HL-60/S4 treated with retinoic acid at 250 ng/mL for 4 days and 3 days (cell line): ENCODE measurements at regions not wholly inside any gene's neighbourhood (a gene's known extent, or its start where the extent isn't known, plus 50 kb on each side); places are given as distances from the start of the nearest gene placed in this dataset.

Source experiments
- in situ Hi-C: fragments of 300-500 bp; cut with MboI; formaldehyde crosslinking; loops from 2 replicates; pipeline ENCODE4 v1.7.0; 2022; ENCODE audit warnings: low sequenced_read_pairs

GRCh38 chr5:158559643-158560042, 540.1 kb downstream of the EBF1 start:
- in situ Hi-C loops, result no loop called here

GRCh38 chr5:158559066-158559465, 540.6 kb downstream of the EBF1 start:
- in situ Hi-C loops, result no loop called here

DNA sequence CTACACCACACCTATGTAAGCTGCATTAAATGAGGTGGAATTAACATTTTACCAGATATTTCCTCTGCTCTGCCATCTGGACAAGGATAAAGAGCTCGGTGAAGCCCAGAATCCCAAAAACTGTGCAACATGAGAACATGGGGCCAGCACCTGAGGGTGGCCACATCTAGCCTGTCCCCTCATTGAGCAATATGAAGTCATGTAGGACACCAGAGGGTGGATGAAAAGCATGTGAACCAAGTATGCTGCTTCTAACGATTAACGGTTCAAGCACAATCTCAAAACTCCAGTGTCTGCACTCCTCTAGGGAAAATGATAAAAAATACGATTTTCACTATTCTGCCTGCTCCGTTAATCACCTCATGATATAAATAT, 545.8 kb downstream of the EBF1 start:
- in situ Hi-C loops, result no loop called here

DNA sequence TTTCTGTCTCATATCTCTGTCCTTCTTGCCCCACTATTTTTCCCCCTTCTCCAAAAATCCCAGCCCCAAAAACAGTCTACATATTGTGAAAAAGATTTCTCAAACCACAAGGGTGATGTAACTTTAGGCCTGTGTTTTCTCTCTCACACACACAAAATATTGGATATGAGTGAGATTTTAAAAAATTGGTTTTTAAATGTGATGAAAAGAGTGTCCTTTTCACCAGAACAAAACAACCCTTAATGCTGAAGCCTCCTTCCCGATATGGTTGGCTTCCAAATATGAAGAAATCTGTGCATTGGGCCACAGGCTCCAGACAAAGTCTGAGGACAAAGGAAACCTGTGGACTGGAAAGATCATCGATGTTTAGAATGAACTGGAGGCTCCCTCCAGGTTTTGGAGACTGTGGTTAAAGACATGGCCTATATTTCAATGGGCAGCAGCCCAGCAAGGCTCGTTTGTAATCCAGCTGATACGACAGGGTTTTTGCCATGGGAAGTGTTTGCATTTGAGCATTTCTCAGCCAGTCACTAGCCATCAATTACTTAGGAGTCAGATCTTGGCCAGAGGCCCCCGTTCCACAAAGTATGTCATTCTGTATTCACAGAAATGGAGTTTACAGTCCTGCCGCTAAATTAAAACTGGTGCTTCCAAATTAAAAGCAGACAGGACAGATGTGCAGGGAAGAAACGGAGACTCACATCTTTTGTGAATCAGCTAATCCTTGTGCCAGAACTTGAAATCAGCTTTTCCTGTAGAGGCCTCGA, 546.3 kb downstream of the EBF1 start:
- in situ Hi-C loops, result no loop called here

DNA sequence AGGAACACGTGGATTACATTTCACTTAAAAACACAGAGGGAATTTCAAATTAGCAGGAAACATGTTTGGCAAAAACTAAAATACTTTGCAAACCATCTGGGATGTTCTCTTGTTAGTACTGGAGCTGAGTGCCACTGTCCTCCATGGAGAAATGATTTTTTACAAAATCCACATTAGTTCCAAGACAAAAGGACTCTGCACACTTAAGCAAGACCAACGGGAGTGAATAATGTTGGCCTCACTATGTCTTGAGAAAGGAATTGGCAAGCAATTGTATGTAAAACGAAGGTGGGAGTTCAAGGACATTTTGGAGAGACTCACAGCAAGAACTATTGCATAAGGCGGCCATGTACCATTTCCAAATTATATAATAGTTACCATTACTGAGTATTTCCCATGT, 547.5 kb downstream of the EBF1 start:
- in situ Hi-C loops, result no loop called here

- in situ Hi-C loops, result no loop called here
Observed at GRCh38 chr5:158549311-158549710, 550.4 kb downstream of the EBF1 start.

DNA sequence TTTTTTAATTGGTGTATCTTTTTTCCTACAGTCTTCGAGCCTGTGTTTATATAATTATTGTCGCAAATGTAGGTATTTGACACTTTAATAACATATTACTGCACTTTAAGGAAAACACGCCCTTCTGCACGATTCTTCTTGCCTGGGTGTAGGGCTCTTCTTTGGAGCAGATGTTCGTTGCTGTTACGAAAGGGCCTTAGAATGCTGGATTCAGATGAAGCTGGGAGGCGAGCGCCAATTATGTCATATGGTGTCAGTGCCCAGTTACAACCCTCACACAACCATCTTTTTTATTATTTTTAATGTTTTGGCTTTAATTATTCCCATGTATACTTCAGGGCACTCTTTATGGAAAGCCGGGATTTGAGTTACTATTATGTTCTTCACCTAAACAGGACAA, 553.0 kb downstream of the EBF1 start:
- in situ Hi-C loops, result no loop called here

GRCh38 chr5:158545949-158546530, 553.7 kb downstream of the EBF1 start:
- in situ Hi-C loops, result no loop called here

DNA sequence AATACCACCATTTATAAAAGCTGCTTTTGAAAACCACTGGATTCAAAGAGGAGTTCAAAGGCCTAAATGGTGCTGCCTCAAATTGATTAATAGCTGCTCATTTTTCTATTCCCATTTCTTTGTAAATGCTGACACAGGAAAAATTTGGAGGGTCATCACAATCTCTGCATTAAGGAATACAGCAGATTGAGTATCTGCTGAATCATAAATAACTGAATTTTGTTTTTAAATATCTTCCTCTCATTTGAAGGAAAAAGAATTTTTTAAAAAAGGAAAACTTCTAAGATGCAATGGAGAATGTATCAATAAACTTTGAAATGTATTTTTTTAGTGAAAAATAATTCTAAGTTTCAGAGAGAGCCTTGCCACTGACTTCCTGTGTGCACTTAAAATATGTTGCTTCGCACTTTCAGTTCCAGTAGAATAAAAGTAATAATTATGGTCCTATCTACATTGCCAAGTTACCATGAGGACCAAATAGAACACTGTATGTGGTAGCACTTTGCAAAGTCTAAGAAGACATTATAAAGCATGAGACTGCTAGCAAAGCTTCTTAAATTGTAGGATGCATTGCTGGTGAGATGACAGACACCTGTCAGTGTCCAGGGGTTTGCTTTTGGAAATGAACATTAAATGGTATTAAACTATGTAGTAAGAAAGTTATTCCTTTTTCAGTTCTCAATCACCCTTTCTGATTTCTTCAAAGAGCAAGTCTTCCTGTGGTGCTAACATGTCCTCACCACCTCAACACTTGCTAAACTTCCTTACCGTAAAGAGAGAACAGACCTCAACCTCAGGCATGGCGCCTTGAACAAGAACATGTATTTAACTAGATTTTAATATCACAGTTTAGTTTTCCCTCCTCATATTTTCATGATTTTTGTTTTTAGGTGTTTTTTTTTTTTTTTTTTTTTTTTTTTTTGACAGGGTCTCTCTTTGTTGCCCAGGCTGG, 555.1 kb downstream of the EBF1 start:
- in situ Hi-C loops, result no loop called here

DNA sequence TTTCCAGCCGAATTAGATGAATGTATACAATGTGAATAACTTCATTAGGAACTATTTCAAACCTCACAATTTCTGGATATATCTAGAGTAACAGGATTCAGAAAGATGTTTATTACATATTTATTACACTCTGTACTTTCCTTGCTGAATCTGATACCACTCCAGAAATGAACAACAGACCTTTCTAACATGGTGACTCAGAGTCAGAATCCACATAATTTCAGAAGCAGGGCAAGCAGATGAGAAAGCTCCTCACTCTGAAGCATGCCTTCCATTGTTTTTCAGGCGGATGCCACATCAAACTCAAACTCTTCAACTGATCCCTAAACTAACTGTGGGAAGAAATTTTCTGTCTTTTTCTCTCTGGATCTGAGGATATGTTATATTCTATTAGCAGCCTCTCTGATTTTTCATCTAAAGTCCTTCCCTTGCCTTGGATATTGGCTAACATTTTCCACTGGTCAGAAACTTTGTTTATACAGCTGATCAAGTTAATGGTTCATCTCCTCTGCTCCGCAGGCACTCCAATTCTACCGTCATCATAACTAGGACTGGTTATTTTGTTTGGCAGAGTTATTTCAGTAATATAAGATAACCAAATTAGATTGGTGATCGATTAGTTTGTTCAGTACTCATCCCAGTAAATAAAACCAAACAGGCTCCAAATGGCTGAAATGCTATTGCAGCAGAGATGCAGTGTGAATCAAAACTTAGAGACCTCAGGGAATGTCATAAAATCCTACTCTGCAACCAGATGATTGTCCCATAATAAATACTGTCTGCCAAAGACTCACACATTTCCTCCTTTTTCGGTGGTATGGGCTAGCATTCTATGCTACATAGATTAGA, 556.0 kb downstream of the EBF1 start:
- in situ Hi-C loops, result no loop called here

- in situ Hi-C loops, result no loop called here
Observed at GRCh38 chr5:158541536-158542297, 558.0 kb downstream of the EBF1 start.

- in situ Hi-C loops, result no loop called here
Observed at GRCh38 chr5:158538506-158539074, 561.1 kb downstream of the EBF1 start.

DNA sequence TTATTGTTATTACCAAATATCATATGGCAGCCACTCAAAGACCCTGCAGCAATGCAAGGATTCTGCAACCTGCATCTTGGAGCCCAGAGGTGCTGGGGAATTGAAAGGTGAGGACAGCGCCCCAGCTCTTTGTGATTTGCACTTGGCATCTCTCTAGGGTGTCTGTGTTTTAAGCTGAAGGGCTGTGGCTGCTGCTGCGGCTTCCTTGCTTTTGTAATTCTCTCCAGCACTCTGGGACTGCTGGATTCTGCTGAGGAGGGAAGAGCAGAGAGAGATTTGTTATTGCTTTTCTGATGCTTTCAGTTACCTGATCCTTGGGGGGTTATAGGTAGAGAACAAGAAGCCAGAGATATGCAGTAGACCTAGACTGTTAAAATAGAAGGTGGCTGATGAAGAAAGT, 562.4 kb downstream of the EBF1 start:
- in situ Hi-C loops, result no loop called here

GRCh38 chr5:158534203-158534602, 565.5 kb downstream of the EBF1 start:
- in situ Hi-C loops, result no loop called here

DNA sequence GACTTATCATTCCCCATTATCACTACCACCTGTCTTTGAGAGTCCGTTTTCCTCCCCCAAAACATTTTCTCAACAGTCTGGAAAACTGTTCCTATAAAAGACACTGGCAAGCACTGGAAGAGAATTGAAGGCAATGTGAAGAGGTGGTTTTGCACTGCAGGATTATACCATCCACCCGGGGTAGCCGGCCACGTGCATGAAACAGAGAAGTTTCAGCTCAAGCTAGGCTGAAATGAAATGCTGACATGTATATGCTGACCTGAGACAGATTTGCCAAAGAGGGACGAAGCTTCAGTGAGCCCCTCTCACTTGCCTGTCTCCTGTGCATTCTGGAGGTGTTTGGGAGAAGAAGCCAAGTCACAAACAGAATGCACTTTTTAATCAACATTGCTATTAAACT, 567.0 kb downstream of the EBF1 start:
- in situ Hi-C loops, result no loop called here

DNA sequence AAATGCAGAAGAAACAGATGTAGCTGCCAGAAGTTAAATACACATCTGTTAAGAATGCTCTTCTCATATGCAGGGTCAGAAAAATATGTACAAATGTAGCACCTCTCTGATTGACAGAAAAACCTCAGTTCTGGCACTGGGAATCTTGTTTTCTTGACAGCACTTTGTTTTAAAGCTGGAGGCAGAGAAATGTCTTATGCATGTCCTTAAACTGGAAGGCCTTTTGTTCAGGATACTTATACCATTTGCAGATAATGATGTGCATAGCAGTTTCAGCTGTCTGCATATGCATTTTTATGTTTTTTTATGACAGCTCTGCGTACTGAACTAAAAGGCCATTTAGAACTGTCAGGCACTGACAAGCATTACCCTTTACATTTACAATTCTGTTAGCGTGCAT, 567.9 kb downstream of the EBF1 start:
- in situ Hi-C loops, result no loop called here

DNA sequence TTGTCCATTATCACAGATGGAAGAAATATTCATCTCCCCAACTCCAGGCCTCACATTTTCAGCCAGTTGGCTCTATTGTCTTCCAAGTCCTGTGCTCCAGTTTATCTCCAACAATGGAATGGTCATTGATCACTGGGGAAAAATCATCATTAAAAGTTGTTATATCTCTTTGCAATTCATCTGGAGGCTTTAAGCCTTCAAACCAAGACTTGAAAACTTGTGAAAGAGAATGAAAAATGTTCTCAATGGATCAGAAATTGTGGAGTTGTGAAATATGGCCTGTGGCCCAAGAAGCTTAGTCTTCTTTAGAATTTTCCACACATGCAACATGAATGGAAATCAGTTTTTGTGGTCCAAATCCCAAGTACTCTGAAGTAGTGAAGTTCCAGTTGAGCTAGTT, 569.6 kb downstream of the EBF1 start:
- in situ Hi-C loops, result no loop called here

DNA sequence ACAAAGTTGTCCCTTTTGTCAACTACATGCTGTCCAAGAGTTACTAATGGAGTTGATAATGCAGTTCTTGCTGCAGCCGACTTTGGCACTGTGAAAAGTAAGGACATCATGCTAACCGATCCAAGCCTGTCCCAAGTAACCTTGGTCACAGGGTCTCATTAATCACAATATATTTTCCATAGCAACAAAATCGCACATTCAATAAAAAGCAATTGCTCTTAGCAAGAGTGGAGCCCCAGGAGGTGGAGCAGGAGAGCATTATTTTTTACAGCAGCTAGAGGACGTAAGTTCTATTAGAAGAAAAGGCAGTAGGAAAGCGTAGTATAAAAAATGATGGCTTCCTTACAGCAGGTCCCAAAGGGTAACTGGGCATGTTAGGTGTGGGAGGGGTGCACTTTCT, 570.3 kb downstream of the EBF1 start:
- in situ Hi-C loops, result no loop called here

GRCh38 chr5:158525663-158526062, 574.1 kb downstream of the EBF1 start:
- in situ Hi-C loops, result no loop called here

DNA sequence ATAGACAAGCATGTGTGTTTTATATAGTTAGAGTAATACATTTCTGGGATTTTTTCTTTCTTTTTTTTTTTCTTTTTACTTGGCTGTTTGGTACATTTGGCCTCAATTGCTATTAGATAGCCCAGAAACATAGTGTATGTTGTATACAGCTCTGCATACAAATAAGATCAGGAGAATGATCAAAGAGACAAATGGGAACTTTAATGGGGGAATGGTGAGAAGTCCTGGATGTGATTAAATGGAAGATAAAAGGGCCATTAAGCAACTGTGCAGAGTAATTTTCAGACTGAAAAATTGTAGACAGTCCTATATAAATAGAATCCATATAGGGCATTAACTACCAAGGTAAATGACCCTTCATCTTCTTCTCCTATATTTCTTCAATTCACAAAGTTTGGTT, 575.6 kb downstream of the EBF1 start:
- in situ Hi-C loops, result no loop called here
